HG03469 (cell line): ENCODE measurements at regions not wholly inside any gene's neighbourhood (a gene's known extent, or its start where the extent isn't known, plus 50 kb on each side); places are given as distances from the start of the nearest gene placed in this dataset.

Experiments used
- ATAC-seq: cut with Tn5 transposase; IDR thresholded peaks from one replicate; pipeline ENCODE4 v1.9.1; 2021; ENCODE audit warnings: mild to moderate bottlenecking, moderate library complexity, moderate number of reproducible peaks; ENCODE audit not compliant: unreplicated experiment

DNA sequence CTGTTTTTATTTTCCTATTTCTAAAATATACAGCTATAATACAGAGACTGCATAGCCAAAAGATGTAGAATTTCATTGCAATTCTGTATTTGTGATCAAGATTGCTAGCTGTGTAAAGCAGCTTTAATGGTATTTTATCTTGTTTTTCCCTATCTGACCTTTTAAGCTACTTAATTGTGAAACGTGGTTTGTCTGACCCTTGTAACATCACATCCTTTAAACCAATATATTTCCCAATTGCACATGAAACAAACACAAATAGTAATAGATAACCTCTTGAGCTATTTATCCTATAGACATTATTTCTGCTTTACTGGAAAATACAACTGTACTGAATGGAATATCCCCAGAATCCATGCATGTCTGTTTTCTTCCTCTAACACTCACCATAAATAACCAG, 112.2 kb upstream of the PLPPR4 start:
- no peak for ATAC-seq

DNA sequence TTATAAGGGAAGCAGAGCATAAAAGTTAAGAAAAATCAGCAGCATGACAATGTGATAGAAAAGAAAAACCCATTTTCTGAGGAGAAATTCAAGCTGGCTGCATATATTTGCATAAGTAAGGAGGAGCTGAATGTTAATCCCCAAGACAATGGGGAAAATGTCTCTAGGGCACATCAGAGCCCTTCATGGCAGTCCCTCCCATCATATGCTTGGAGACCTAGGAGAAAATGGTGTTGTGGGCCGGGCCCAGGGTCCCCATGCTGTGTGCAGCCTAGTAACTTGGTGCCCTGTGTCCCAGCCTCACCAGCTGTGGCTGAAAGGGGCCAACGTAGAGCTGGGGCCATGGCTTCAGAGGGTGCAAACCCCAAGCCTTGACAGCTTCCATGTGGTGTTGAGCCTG, 100.6 kb upstream of the PLPPR4 start:
- no peak for ATAC-seq

DNA sequence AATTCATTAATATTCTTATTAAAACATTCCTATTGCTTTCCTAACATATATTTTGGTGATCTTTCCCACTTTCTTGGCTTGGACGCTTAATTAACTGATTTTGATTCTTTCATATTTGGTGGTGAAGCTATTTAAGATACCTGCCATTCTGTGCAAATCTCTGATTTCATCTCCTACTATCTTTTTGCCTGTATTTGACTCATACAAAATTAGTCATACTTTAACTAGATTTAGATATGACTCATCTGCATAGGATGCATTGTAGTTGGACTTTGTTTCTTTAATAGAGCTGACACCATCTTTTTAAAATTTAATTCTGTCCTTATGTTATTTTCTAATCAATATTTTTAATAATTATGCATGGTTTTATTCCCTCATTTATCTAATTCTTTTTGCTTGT, 93.8 kb upstream of the PLPPR4 start:
- peak; percentile 61 for ATAC-seq

DNA sequence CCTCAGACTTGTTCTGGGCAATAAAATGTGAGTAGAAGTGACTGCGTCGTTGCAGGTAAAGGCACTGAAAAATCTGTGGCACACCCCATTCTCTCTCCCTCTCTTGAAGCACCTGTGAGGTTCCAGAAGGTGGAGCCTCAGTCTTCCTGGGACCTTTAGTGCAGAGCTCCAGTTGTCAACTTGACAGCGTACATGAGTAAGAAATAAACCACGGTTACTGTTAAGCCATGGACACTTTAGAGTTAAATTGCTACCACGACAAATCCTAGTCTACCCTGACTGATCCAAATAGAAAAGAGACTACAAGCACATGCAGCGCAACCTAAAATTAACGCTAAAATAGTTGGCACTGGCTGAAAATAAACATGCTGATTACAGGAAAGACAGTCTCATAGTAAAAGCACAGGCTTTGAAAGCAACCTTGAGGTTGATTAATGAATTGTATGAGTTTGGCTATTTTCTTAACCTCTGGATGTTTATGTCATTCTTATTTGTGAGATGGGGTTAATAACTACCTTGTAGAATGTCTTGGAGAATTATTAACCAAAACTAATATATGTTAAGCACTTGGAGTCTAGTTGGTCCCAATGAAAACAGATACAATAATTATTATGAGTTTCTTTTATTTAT, 93.0 kb upstream of the PLPPR4 start:
- ATAC-seq = no peak

DNA sequence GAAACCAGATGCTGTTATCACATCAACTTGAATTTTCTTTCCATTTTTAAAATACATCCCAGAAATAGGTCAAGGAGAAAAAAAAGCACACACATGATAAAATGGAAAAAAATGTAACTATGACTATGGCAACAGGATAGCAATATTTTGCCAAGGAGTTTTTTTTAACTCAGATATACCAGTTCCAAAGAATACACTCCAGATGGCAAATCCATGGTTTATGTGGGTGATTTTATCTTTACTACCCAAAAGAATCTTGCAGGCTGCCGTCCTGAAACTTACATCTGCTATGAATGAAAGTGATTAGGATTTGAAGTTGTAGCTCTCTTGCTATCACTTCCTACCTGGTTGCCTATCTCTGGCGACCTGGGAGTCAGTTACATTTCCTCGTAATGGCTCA, 91.0 kb upstream of the PLPPR4 start:
- no peak for ATAC-seq

DNA sequence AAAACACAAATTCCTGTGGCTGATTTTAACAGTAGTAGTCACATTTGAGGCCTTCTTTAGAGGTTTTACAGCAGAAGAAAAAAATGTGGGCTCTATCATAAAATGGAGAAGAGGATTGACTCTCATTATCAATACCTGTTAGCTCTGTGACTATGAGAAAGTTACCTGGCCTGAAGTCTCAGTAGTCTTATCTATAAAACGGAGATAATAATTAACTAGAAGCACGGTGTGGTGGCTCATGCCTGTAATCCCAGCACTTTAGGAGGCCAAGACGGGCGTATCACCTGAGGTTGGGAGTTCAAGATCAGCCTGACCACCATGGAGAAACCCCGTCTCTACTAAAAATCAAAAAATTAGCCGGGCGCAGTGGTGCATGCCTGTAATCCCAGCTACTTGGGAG, 90.4 kb upstream of the PLPPR4 start:
- ATAC-seq = no peak

DNA sequence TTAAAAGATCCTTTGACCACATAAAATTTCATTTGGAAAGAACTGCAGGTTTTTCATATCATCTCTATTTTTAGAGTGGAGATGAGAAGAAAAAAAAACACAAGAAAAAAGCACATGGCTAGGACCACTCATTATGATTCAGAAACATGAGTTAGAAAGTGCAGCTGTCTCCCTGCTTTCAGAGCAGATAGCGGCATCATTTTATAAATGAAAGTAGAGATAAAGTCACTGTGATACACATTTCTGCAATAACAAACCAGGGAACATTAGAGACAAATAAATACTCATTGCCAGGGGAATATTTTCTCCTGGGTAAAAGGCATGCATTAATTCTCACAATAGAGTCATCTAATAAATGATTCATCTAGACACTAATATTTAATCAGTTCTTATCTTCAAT, 87.5 kb upstream of the PLPPR4 start:
- no peak for ATAC-seq

DNA sequence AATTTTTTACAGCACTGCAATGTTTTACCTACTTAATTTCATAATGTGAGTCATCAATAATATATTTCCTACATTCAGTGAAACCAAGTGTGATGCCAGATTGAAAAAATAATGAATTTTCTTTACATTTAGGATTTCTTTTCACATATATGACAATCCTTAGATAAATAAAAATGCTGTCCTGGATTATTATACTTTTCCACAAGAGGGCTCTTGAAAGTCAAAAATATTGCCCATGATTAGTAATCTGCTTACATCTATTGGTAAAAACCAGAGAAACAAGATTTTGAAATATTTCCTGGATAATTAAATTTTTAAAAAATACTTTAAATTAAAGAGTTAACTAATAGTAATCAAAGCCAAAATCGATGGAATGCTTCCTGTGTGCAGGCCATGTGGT, 86.8 kb upstream of the PLPPR4 start:
- ATAC-seq = no peak

DNA sequence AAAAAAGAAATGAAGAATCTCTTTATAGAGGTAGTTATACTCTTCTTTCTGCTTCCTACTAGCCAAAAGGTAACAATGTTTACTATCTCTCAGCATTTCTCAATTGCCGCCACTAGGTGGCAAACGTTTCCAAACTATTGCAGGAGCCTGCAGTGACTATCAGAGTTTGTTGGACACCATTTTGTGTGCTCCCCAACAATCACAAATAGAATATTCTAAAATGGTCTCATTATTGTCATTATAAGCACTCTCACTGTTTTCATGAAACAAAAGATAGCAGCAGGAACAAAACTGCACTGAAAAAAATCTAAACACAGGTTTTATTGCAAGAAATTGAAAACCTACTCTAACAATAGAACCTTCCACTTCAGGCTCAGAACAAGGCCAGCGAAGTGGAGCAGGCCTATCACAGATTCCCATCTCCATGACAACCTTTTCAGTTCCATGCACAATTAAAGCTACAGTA, 83.9 kb upstream of the PLPPR4 start:
- ATAC-seq = peak; percentile 99

DNA sequence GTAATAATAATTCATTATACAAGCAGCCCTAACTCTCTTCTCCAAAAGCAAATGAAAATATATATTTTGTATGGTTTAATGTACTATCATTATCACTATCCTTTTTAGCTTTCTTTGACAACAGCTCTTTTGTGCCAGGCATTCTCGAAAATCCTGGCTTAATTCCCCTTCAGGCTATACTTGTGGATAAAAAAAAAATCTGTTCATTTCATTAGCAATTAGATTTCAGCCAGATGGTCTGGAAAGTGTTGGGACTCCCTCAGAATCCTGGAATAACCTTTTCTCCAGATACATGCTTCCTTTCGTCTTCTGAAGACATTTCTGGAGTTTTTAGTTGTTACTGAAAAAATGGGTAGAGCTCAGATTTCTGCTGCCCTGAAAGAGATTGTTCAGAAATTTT, 83.4 kb upstream of the PLPPR4 start:
- ATAC-seq = no peak

DNA sequence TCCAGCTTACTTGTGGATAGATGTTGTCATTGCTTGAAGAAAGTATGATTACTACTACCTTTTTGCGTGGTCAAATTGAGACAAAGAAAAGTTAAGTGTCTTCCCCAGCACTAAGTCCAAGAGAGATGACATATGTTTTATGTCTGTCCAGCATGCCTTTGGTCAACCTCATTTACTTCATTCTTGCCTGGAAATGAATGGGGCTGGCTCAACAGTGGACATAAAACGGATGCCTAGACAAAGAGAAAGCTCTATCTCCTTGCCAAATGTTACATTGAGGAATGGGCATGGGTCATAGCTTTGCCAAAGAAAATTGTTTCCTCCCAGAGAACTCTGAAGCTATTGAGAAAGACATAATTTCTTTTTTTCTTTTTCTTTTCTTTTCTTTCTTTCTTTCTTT, 82.4 kb upstream of the PLPPR4 start:
- no peak for ATAC-seq

DNA sequence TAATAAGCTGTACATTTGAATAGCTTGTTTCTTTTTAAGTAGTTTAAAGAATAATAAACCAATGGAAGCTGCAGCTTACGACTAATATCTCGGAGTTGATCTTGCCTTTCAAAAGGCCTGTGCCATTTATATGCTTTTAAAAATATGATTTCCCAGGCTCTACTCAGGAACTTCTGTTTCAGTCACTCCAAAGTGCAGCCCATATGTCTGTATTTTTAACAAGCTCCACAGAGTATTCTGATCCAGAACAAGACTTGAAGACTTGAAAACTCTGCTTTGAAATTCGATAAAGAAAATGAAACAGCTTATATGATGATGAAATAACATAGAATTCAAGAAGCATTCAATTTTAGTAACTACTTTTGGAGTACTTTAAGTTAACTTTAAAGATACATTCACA, 79.1 kb upstream of the PLPPR4 start:
- no peak for ATAC-seq

DNA sequence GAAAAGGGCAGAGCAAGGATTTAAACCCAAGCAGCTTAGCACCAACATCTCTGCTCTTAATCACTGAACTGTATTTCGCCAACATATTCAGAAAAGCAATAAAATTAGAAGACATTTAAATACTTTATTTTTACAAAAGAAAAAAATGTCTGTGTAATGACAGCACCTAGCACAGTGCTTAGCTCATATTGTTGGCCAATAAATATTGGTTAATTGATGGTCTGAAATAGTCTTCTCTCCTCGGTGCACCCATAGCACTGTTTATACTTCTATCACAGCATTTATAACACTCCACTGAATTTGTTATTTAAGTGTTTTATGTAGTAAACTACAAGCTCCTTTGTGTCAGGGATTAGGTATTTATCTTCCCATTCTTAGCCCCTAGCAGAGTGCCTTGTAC, 70.9 kb upstream of the PLPPR4 start:
- ATAC-seq = no peak

DNA sequence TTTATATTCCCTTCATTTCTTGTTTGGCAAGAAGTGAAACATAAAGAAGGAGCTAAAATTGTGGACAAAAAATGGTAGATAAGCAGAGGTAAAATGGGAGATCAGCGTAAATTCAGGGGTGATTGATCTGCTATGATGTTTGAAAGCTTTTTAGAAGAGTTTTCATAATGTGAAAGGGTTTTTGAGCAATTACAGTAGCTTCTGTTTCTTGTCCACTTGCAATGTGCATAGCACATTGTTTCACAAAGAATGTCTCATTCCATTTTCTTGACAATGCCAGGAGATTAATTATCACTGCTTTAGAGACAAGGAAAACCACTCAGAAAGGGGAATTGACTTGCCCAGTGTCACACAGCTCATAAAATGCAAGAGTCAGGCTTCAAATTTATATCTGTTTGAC, 65.9 kb upstream of the PLPPR4 start:
- no peak for ATAC-seq

DNA sequence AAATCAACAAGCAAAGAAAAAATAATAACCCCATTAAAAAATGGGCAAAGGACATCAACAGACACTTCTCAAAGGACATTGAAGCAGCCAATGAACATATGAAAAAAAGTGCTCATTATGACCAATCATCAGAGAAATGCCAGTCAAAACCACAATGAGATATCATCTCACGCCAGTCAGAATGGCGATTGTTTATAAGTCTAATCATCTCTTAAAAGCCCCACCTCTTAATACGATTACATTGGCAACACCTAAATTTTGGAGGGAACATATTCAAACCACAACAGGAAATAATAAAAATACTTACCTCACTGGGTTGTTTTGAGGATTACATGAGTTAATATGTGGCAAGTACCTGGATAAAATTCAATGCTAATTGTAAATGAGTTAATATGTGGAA, 57.1 kb upstream of the PLPPR4 start:
- ATAC-seq = no peak
